DND-41 (cell line): ENCODE measurements at regions not wholly inside any gene's neighbourhood (a gene's known extent, or its start where the extent isn't known, plus 50 kb on each side); places are given as distances from the start of the nearest gene placed in this dataset.

ENCODE experiments used
- EZH2 ChIP-seq: IDR thresholded peaks from 3 replicates; pipeline ENCODE4 v1.6.1; 2012; ENCODE audit warnings: borderline replicate concordance, low read depth, mild to moderate bottlenecking, moderate library complexity, low read length, inconsistent platforms; ENCODE audit not compliant: severe bottlenecking
- TF ChIP-seq, protein P1 (sequence below): IDR thresholded peaks from 2 replicates; pipeline ENCODE4 v1.5.1; 2012; ENCODE audit warnings: borderline replicate concordance, low read length, moderate library complexity, mild to moderate bottlenecking; ENCODE audit not compliant: poor library complexity, severe bottlenecking; ENCODE audit errors: extremely low read depth

DNA sequence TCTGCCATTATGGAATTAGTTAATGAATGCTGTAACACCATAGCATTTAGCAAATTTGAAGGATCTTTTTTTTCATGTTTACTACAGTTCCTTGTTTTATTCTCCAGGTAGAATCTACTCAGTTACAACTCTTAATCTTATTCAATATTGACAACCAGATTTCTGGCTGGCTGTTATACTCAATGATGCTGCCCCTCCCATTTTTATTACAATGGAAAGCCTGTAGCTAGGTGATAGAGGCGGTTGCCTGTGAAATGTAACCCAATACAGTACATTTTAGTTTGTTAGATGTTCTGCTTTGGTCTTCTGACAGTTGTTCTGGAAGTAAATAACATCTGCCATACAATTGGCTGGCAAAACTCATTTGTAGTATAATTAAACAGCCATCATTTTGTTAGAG is 294.2 kb downstream of the DMRTA1 start:
- TF ChIP-seq, protein P1, sequence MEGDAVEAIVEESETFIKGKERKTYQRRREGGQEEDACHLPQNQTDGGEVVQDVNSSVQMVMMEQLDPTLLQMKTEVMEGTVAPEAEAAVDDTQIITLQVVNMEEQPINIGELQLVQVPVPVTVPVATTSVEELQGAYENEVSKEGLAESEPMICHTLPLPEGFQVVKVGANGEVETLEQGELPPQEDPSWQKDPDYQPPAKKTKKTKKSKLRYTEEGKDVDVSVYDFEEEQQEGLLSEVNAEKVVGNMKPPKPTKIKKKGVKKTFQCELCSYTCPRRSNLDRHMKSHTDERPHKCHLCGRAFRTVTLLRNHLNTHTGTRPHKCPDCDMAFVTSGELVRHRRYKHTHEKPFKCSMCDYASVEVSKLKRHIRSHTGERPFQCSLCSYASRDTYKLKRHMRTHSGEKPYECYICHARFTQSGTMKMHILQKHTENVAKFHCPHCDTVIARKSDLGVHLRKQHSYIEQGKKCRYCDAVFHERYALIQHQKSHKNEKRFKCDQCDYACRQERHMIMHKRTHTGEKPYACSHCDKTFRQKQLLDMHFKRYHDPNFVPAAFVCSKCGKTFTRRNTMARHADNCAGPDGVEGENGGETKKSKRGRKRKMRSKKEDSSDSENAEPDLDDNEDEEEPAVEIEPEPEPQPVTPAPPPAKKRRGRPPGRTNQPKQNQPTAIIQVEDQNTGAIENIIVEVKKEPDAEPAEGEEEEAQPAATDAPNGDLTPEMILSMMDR, result no peak
- no peak for TF ChIP-seq EZH2
